B cell (primary cell): ENCODE measurements at regions not wholly inside any gene's neighbourhood (a gene's known extent, or its start where the extent isn't known, plus 50 kb on each side); places are given as distances from the start of the nearest gene placed in this dataset.

ENCODE experiments used
- CTCF ChIP-seq: fragments of 200-600 bp; IDR thresholded peaks from one replicate; pipeline ENCODE4 v1.8.0; 2022; ENCODE audit warnings: antibody characterized with exemption, mild to moderate bottlenecking
- EZH2 ChIP-seq: IDR thresholded peaks from 2 replicates; pipeline ENCODE4 v1.6.1; 2012; ENCODE audit warnings: borderline replicate concordance, low read depth, mild to moderate bottlenecking, moderate library complexity, low read length; ENCODE audit not compliant: insufficient read depth, poor library complexity, severe bottlenecking

- TF ChIP-seq CTCF (no peak), EZH2 (no peak)
These were observed 88.9 kb upstream of the COL1A2 start for GRCh38 chr7:94305836-94306235.
